H9 (cell line): ENCODE measurements at regions not wholly inside any gene's neighbourhood (a gene's known extent, or its start where the extent isn't known, plus 50 kb on each side); places are given as distances from the start of the nearest gene placed in this dataset.

Experiments
- DNase-seq: peaks from one replicate; pipeline ENCODE4 v3.0.0-alpha.2; 2017
- H2AFZ ChIP-seq: one replicate; pipeline ENCODE4 v1.6.1; 2013; ENCODE audit warnings: mild to moderate bottlenecking, low read length, control low read depth, moderate library complexity
- H2AK5ac ChIP-seq: 2 replicates; pipeline ENCODE4 v1.6.1; 2013; ENCODE audit warnings: low read length, control low read depth, mixed read lengths; ENCODE audit not compliant: insufficient read length
- H2BK120ac ChIP-seq: one replicate; pipeline ENCODE4 v1.6.1; 2013; ENCODE audit warnings: low read depth, mild to moderate bottlenecking, low read length, control low read depth, inconsistent platforms; ENCODE audit not compliant: poor library complexity, severe bottlenecking
- H2BK12ac ChIP-seq: 2 replicates; pipeline ENCODE4 v1.6.1; 2013; ENCODE audit warnings: low read length, control low read depth, mixed read lengths, low read depth; ENCODE audit not compliant: insufficient read length
- H2BK15ac ChIP-seq: 2 replicates; pipeline ENCODE4 v1.6.1; 2013; ENCODE audit warnings: low read depth, low read length, control low read depth
- H2BK20ac ChIP-seq: one replicate; pipeline ENCODE4 v1.6.1; 2013; ENCODE audit warnings: low read depth, mild to moderate bottlenecking, low read length, control low read depth, inconsistent platforms; ENCODE audit not compliant: poor library complexity, severe bottlenecking
- H2BK5ac ChIP-seq: 2 replicates; pipeline ENCODE4 v1.6.1; 2013; ENCODE audit warnings: low read length, control low read depth, mixed read lengths; ENCODE audit not compliant: insufficient read length
- H3K14ac ChIP-seq: 2 replicates; pipeline ENCODE4 v1.6.1; 2013; ENCODE audit warnings: low read length, control low read depth; ENCODE audit not compliant: insufficient read depth
- H3K18ac ChIP-seq: 2 replicates; pipeline ENCODE4 v1.6.1; 2013; ENCODE audit warnings: low read depth, mild to moderate bottlenecking, mixed read lengths, low read length, control low read depth; ENCODE audit not compliant: insufficient read length
- H3K23ac ChIP-seq: 2 replicates; pipeline ENCODE4 v1.6.1; 2013; ENCODE audit warnings: low read length, control low read depth, mixed read lengths, low read depth; ENCODE audit not compliant: insufficient read length
- H3K23me2 ChIP-seq: 2 replicates; pipeline ENCODE4 v1.6.1; 2013; ENCODE audit warnings: low read depth, mild to moderate bottlenecking, mixed read lengths, low read length, control low read depth; ENCODE audit not compliant: insufficient read length, poor library complexity, severe bottlenecking
- H3K27ac ChIP-seq: 2 replicates; pipeline ENCODE4 v1.5.1; 2013; ENCODE audit warnings: low read length, control low read depth, mixed read lengths, low read depth; ENCODE audit not compliant: insufficient read length
- H3K27me3 ChIP-seq: 2 replicates; pipeline ENCODE4 v1.6.1; 2013; ENCODE audit warnings: low read length, control low read depth, inconsistent platforms; ENCODE audit not compliant: insufficient read depth
- H3K4ac ChIP-seq: 2 replicates; pipeline ENCODE4 v1.6.1; 2013; ENCODE audit warnings: low read depth, mild to moderate bottlenecking, control low read depth, inconsistent platforms, low read length, moderate library complexity
- H3K4me1 ChIP-seq: 2 replicates; pipeline ENCODE4 v1.6.1; 2013; ENCODE audit warnings: low read length, control low read depth, inconsistent platforms; ENCODE audit not compliant: insufficient read depth
- H3K4me2 ChIP-seq: 2 replicates; pipeline ENCODE4 v1.6.1; 2013; ENCODE audit warnings: low read length, control low read depth, mixed read lengths; ENCODE audit not compliant: insufficient read length, insufficient read depth
- H3K56ac ChIP-seq: 2 replicates; pipeline ENCODE4 v1.6.1; 2013; ENCODE audit warnings: low read depth, mild to moderate bottlenecking, mixed read lengths, low read length, control low read depth; ENCODE audit not compliant: insufficient read length
- H3K79me1 ChIP-seq: 2 replicates; pipeline ENCODE4 v1.6.1; 2013; ENCODE audit warnings: low read depth, mild to moderate bottlenecking, moderate library complexity, low read length, control low read depth, inconsistent platforms; ENCODE audit not compliant: insufficient read depth, poor library complexity, severe bottlenecking
- H3K79me2 ChIP-seq: 2 replicates; pipeline ENCODE4 v1.6.1; 2013; ENCODE audit warnings: low read length, control low read depth, inconsistent platforms; ENCODE audit not compliant: insufficient read depth
- H3K9ac ChIP-seq: 2 replicates; pipeline ENCODE4 v1.6.1; 2013; ENCODE audit warnings: low read length, control low read depth, mixed read lengths; ENCODE audit not compliant: insufficient read length; ENCODE audit errors: extremely low read depth
- H3K9me3 ChIP-seq: one replicate; pipeline ENCODE4 v1.6.1; 2013; ENCODE audit warnings: low read depth, low read length, inconsistent platforms; ENCODE audit not compliant: control insufficient read depth
- H3T11ph ChIP-seq: one replicate; pipeline ENCODE4 v1.6.1; 2013; ENCODE audit warnings: mild to moderate bottlenecking, low read length, control low read depth, inconsistent platforms
- H4K20me1 ChIP-seq: one replicate; pipeline ENCODE4 v1.6.1; 2013; ENCODE audit not compliant: control insufficient read depth, insufficient read length, insufficient read depth
- H4K5ac ChIP-seq: 2 replicates; pipeline ENCODE4 v1.6.1; 2013; ENCODE audit warnings: low read depth, mild to moderate bottlenecking, mixed read lengths, low read length, control low read depth; ENCODE audit not compliant: insufficient read length
- H4K8ac ChIP-seq: replicated peaks from 2 replicates; pipeline ENCODE4 v1.6.1; 2013; ENCODE audit warnings: low read length, control low read depth, mixed read lengths, low read depth; ENCODE audit not compliant: insufficient read length
- H4K91ac ChIP-seq: 2 replicates; pipeline ENCODE4 v1.6.1; 2013; ENCODE audit warnings: low read depth, mild to moderate bottlenecking, moderate library complexity, mixed read lengths, low read length, control low read depth; ENCODE audit not compliant: insufficient read length
- H3K27ac Mint-ChIP-seq, 3 experiments: 2 replicates in 2 of 3; 3 replicates in 1 of 3; pipeline ENCODE4 v1.8.0; 2020 to 2021; ENCODE audit warnings: mixed read lengths in 3 of 3, mild to moderate bottlenecking in 1 of 3, moderate library complexity in 1 of 3
- H3K27me3 Mint-ChIP-seq: 2 replicates; pipeline ENCODE4 v1.8.0; 2021; ENCODE audit warnings: low read depth, mild to moderate bottlenecking, moderate library complexity, mixed read lengths
- H3K36me3 Mint-ChIP-seq, 3 experiments: 2 replicates in 2 of 3; 3 replicates in 1 of 3; pipeline ENCODE4 v1.8.0; 2020 to 2021; ENCODE audit warnings: low read depth in 3 of 3, mixed read lengths in 3 of 3; ENCODE audit not compliant: insufficient read depth in 1 of 3
- H3K4me1 Mint-ChIP-seq, 2 experiments: 2 replicates each; pipeline ENCODE4 v1.8.0; 2020; ENCODE audit warnings: mixed read lengths in 2 of 2
- H3K4me3 Mint-ChIP-seq, 2 experiments: 2 replicates in 1 of 2; 3 replicates in 1 of 2; pipeline ENCODE4 v1.8.0; 2020 to 2021; ENCODE audit warnings: mild to moderate bottlenecking in 2 of 2, mixed read lengths in 2 of 2, moderate library complexity in 1 of 2
- H3K9me3 Mint-ChIP-seq, 2 experiments: 2 replicates in 1 of 2; 3 replicates in 1 of 2; pipeline ENCODE4 v1.8.0; 2020; ENCODE audit warnings: mild to moderate bottlenecking in 2 of 2, mixed read lengths in 2 of 2, moderate library complexity in 1 of 2
- CTCF ChIP-seq: fragments of 200-600 bp; sonication (generic); conservative IDR thresholded peaks from 3 replicates; pipeline ENCODE4 v1.8.0; 2021; ENCODE audit warnings: antibody characterized with exemption, mild to moderate bottlenecking
- WGBS: extraction: QIAGEN DNeasy Blood & Tissue Kit; methylation state at CpG from one replicate; pipeline ENCODE4 v1.1.7; 2013; ENCODE audit warnings: missing lambda C conversion rate, low lambda C conversion rate, mixed read lengths; ENCODE audit not compliant: insufficient read length; ENCODE audit errors: extremely low coverage; 5-methylcytosine and 5-hydroxymethylcytosine counted together

GRCh38 chr15:97547381-97547780, 413.1 kb upstream of the ARRDC4 start:
- no peak for DNase-seq
- Mint-ChIP-seq H3K4me1 (no peaks in the 10 kb centered on the region), H3K27me3 (peaks cover 2% of the 10 kb centered on the region; the same call in 1 of the 2 replicates), H3K27ac (no peak overlapping the region; a peak in 1 of 7 replicates), H3K9me3 (peaks cover 3 to 15% of the 10 kb centered on the region in 2 experiments; a peak in 3 of 5 replicates), H3K4me3 (no peak overlapping the region), H3K36me3 (peaks cover 0 to 2% (median 0%) of the 10 kb centered on the region in 3 experiments; a peak in 1 of 7 replicates)
- no peak overlapping the region for H4K5ac ChIP-seq
- H3K27ac ChIP-seq = no peak overlapping the region
- H3K18ac ChIP-seq = no peak overlapping the region
- no peak overlapping the region for H3K56ac ChIP-seq
- no peak overlapping the region for H2BK12ac ChIP-seq
- H3K14ac ChIP-seq = no peak overlapping the region
- no peak overlapping the region for H2BK15ac ChIP-seq
- no peak overlapping the region for H3K23ac ChIP-seq
- no peak for TF ChIP-seq CTCF
- no peak overlapping the region for H2BK5ac ChIP-seq
- H3K4me1 ChIP-seq = no peaks in the 10 kb centered on the region
- H4K20me1 ChIP-seq = no peaks in the 10 kb centered on the region
- H2BK20ac ChIP-seq = no peak overlapping the region
- H2AK5ac ChIP-seq = no peak overlapping the region
- no peak overlapping the region for H2BK120ac ChIP-seq
- H3K79me1 ChIP-seq = no peaks in the 10 kb centered on the region
- H3K4ac ChIP-seq = no peak overlapping the region
- H4K91ac ChIP-seq = no peak overlapping the region
- no peak overlapping the region for H3K4me2 ChIP-seq
- no peak overlapping the region for H3T11ph ChIP-seq
- no peaks in the 10 kb centered on the region for H3K79me2 ChIP-seq
- no peak overlapping the region for H3K9ac ChIP-seq
- no peak overlapping the region for H4K8ac ChIP-seq
- no peak overlapping the region for H2AFZ ChIP-seq
- no CpG with 5 or more reads among the region's 2 CpGs for WGBS
- H3K23me2 ChIP-seq = no peaks in the 10 kb centered on the region
- no peaks in the 10 kb centered on the region for H3K9me3 ChIP-seq
- no peaks in the 10 kb centered on the region for H3K27me3 ChIP-seq
